Naive B cell (primary cell): ENCODE measurements at regions not wholly inside any gene's neighbourhood (a gene's known extent, or its start where the extent isn't known, plus 50 kb on each side); places are given as distances from the start of the nearest gene placed in this dataset.
"Not testable (repeated sequence)": the region's sequence is repeated elsewhere in the genome, so short reads cannot be mapped to it uniquely, and the experiment has no call there.

Experiments used
- ATAC-seq, 2 donors: fragments of 150-1000 bp; cut with Tn5 transposase; 2 replicates each; pipeline ENCODE4 v1.10.0; 2021; ENCODE audit warnings: low read depth in 2 of 2, mild to moderate bottlenecking in 2 of 2, moderate library complexity in 2 of 2
- DNase-seq: peaks from one replicate; pipeline ENCODE4 v3.0.0; 2022
- H3K27ac Mint-ChIP-seq, 6 donors: one replicate each; pipeline ENCODE4 v1.8.0; 2020 to 2022; ENCODE audit warnings: mild to moderate bottlenecking in 6 of 6, mixed read lengths in 6 of 6, moderate library complexity in 5 of 6, inconsistent platforms in 2 of 6
- H3K27me3 Mint-ChIP-seq, 3 donors: one replicate each; pipeline ENCODE4 v1.8.0; 2021 to 2022; ENCODE audit warnings: mixed read lengths in 3 of 3, mild to moderate bottlenecking in 1 of 3
- H3K36me3 Mint-ChIP-seq, 2 donors: one replicate each; pipeline ENCODE4 v1.8.0; 2020 to 2022; ENCODE audit warnings: mixed read lengths in 2 of 2, inconsistent platforms in 1 of 2, mild to moderate bottlenecking in 1 of 2
- H3K4me1 Mint-ChIP-seq, 3 donors: one replicate each; pipeline ENCODE4 v1.8.0; 2020 to 2022; ENCODE audit warnings: mixed read lengths in 3 of 3, inconsistent platforms in 1 of 3, mild to moderate bottlenecking in 1 of 3, moderate library complexity in 1 of 3
- H3K4me3 Mint-ChIP-seq, 8 donors: one replicate each; pipeline ENCODE4 v1.8.0; 2020 to 2022; ENCODE audit warnings: mild to moderate bottlenecking in 8 of 8, mixed read lengths in 8 of 8, moderate library complexity in 8 of 8, inconsistent platforms in 2 of 8
- H3K9me3 Mint-ChIP-seq, 7 donors: one replicate each; pipeline ENCODE4 v1.8.0; 2020 to 2022; ENCODE audit warnings: mixed read lengths in 7 of 7, mild to moderate bottlenecking in 5 of 7, inconsistent platforms in 2 of 7, moderate library complexity in 1 of 7

DNA sequence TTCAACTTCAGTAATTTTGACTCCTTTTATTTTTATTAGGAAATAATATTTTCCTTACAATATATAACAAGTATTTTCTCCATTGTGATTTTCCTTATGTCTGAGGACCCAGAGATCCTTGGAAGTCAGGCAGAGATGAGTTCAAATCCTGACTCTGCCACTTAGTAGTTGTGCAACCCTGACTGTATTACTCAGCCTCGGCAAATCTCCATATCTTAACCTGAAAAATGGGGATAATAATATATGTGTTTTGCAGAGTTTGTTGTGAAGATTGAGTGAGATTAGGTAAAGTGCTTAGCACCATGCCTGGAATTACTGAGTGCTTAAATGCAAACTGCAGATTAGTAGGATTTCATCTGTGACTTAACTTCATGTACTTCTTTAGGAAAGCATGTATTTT lies 120.5 kb upstream of the KLF14 start:
- Mint-ChIP-seq H3K27ac (no peak overlapping the region), H3K36me3 (peaks cover 51 to 55% of the 10 kb centered on the region in 2 donors), H3K4me3 (no peak overlapping the region), H3K9me3 (peaks cover 20 to 54% (median 39%) of the 10 kb centered on the region in 7 donors), H3K4me1 (no peaks in the 10 kb centered on the region), H3K27me3 (no peaks in the 10 kb centered on the region)
- DNase-seq: no peak
- ATAC-seq: no peak

DNA sequence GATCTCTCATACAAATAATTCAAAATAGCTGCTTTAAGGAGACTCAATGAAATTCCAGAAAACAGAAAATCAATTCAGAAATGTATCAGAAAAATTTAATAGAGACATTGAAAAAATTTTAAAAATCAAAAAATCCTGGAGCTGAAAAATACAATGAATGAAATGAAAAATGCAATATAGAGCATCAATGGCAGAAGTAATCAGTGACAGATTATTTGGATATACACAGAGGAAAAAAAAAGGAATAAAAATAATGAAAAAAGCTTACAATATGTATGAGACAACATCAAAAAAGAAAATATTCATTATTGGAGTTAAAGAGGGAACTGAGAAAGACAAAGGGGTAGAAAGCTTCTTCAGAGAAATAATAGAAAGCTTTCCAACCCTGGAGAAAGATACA lies 122.9 kb upstream of the KLF14 start:
- DNase-seq (no peak), ATAC-seq (no peak)
- peaks cover 68 to 75% of the 10 kb centered on the region in 2 donors for H3K36me3 Mint-ChIP-seq
- no peaks in the 10 kb centered on the region for H3K4me1 Mint-ChIP-seq
- H3K9me3 Mint-ChIP-seq: peaks cover 20 to 75% (median 56%) of the 10 kb centered on the region in 7 donors
- no peaks in the 10 kb centered on the region for H3K27me3 Mint-ChIP-seq
- H3K4me3 Mint-ChIP-seq: no peak overlapping the region
- H3K27ac Mint-ChIP-seq: peak overlapping the region in 1 of 6 donors; percentile 27

DNA sequence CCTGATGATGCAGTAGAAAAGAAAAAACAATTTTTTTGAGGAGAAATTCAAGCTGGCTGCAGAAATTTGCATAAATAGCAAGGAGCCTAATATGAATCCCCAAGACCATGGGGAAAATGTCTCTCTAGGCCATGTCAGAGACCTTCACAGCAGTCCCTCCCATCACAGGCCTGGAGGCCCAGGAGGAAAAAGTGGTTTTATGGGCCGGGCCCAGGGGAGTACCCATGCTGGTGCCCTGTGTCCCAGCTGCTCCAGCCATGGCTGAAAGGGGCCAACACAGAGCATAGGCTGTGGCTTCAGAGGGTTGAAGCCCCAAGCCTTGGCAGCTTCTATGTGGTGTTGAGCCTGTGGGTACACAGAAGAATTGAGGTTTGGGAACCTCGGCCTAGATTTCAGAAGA lies 126.8 kb upstream of the KLF14 start:
- not testable (repeated sequence) for ATAC-seq, H3K4me3 Mint-ChIP-seq, H3K27me3 Mint-ChIP-seq, DNase-seq, H3K4me1 Mint-ChIP-seq
- H3K27ac Mint-ChIP-seq: peak overlapping the region in 1 of 6 donors; percentile 40
- peaks cover 73 to 86% of the 10 kb centered on the region in 2 donors for H3K36me3 Mint-ChIP-seq
- H3K9me3 Mint-ChIP-seq: peaks cover 20 to 64% (median 60%) of the 10 kb centered on the region in 7 donors

DNA sequence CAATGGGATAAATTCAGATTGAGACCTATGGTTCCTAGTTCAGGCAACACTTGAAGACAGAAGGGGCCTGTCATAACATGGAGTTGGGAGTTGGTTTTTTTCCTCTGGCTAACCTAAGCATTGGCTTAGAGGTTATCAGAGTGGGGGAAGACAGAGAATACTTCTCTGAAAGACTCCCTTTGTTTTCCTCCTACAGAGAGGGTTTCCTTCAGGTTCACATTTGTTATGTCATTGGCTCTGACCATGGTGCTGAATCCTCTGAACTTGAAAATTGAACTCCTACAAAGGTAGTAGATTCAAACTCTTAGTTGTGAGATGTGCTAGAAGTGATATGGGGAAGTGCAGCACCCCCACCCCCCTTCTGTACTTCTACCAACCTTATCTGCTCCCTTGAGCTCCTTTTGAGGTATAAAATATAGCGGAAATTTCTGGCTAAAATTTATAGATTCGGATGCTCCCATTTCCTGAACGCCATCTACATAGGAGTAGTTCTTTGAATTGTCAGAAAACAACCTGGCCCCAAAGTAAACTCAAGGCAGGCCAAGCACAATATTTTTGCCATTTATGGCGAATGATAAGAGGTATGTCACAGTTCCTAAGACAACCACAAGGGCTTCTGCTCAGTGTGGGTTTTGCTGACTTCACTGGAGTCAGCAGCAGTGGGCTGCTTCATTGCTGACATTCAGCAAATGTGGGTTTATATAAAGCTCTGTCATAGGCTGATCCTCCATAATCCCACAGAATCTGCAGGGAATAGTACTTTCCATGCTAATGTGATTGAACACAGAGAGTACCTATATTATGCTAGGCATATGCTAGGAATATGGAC lies 131.6 kb upstream of the KLF14 start:
- Mint-ChIP-seq H3K27ac (no peak overlapping the region), H3K4me1 (peaks cover 6 to 9% (median 8%) of the 10 kb centered on the region in 3 donors), H3K27me3 (no peaks in the 10 kb centered on the region), H3K9me3 (peaks cover 0 to 17% (median 12%) of the 10 kb centered on the region in 7 donors), H3K4me3 (no peak overlapping the region), H3K36me3 (peaks cover 40 to 52% of the 10 kb centered on the region in 2 donors)
- DNase-seq (no peak), ATAC-seq (no peak)

DNA sequence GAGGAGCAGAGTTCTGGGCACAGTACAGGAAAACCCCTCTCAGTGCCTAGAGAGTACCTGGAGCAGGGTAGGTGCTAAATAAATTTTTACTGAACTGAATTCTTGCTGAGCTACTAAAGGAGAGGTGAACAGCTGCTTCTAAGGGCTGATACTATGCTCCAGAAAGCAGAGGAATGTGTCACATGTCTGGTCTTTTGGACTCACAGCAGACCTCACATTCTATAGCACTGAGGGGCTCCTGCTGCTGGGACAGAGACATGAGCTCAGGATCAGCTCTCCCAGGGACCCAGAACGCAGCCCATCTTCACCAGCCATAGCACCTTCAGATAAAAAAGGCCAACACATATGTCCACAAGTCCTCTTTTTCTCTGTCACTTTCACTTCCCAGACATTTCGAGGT lies 133.0 kb upstream of the KLF14 start:
- Mint-ChIP-seq H3K27me3 (no peaks in the 10 kb centered on the region), H3K27ac (peak overlapping the region in 4 of 6 donors; percentile 24 to 93 (median 56)), H3K36me3 (peaks cover 37 to 38% of the 10 kb centered on the region in 2 donors), H3K9me3 (peaks cover 0 to 7% (median under 1%) of the 10 kb centered on the region in 7 donors), H3K4me1 (peaks cover 6 to 9% (median 8%) of the 10 kb centered on the region in 3 donors), H3K4me3 (peak overlapping the region in 1 of 8 donors; percentile 29)
- ATAC-seq (no peak), DNase-seq (no peak)

DNA sequence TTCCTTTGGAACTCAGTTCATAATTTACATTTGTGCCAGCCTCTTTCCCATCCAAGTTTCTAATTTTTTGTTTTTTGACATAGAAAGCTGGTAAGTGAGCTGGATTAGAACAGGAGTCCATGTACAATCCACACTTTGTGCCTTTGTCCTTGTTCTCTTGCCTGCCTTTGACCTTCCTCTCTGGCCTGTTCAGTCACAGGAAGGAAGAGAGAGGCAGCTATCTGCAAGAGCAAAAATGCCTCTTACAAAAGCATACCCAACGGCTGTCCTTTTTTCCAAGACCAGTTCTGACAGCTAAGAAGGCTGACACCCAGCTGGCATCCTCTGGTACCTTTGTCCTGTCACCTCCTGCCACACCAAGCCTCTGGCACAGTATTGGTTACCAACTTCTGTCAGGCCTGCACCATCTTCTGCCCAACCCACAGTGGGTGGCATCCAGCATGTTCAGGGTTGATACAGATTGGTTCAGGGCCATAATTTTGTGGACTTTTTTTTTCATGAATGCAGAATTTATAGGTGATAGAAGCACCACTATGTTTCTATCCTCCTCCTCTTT lies 133.7 kb upstream of the KLF14 start:
- Mint-ChIP-seq H3K27ac (peak overlapping the region in 4 of 6 donors; percentile 53 to 82 (median 70)), H3K9me3 (peaks cover 0 to 4% (median 0%) of the 10 kb centered on the region in 7 donors), H3K27me3 (no peaks in the 10 kb centered on the region), H3K4me1 (peaks cover 10 to 14% (median 13%) of the 10 kb centered on the region in 3 donors), H3K4me3 (no peak overlapping the region), H3K36me3 (peaks cover 37% of the 10 kb centered on the region in 2 donors)
- no peak for DNase-seq
- ATAC-seq: no peak

DNA sequence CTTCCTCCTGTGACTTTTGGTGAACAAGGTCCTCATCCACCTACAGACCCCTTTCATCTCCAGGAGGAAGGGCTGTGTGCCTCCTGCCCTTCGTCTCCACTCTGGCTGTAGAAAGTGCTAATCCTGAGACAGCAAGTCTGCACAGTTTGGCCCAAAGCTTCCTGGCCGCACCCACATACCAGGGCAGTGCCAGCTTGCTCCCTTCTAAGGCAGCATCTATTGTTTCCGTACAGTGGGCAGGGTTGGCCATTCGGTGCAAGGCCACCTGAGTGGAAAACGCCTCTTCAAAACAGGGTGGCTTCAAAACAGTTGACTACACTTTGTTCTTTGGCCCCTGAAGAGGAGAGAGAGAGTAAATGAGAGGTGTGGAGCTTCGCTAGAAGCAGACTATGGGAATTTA lies 134.1 kb upstream of the KLF14 start:
- peaks cover 38% of the 10 kb centered on the region in 2 donors for H3K36me3 Mint-ChIP-seq
- DNase-seq (no peak), ATAC-seq (no peak)
- H3K27me3 Mint-ChIP-seq: no peaks in the 10 kb centered on the region
- peak overlapping the region in 1 of 8 donors; percentile 19 for H3K4me3 Mint-ChIP-seq
- H3K4me1 Mint-ChIP-seq: peaks cover 10 to 16% (median 13%) of the 10 kb centered on the region in 3 donors
- no peaks in the 10 kb centered on the region for H3K9me3 Mint-ChIP-seq
- peak overlapping the region in 1 of 6 donors; percentile 53 for H3K27ac Mint-ChIP-seq

DNA sequence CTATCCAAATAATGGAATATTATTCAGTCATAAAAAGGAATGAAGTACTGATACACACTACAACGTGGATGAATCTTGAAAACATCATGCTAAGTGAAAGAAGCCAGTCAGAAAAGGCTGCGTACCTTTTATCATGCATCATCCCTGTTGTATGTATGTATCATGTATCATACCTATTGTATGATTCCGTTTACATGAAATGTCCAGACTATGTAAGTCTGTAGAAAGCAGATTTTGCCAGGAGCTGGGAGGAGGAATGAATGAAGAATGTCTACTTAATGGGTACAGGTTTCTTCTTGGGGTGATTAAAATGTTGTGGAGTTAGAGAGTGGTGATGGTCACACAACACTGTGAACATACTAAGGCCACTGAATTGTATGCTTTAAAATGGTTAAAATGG lies 135.9 kb upstream of the KLF14 start:
- H3K9me3 Mint-ChIP-seq: no peaks in the 10 kb centered on the region
- no peak overlapping the region for H3K27ac Mint-ChIP-seq
- no peaks in the 10 kb centered on the region for H3K27me3 Mint-ChIP-seq
- DNase-seq (no peak), ATAC-seq (no peak)
- no peak overlapping the region for H3K4me3 Mint-ChIP-seq
- H3K4me1 Mint-ChIP-seq: peaks cover 16 to 23% (median 19%) of the 10 kb centered on the region in 3 donors
- peaks cover 29 to 31% of the 10 kb centered on the region in 2 donors for H3K36me3 Mint-ChIP-seq

DNA sequence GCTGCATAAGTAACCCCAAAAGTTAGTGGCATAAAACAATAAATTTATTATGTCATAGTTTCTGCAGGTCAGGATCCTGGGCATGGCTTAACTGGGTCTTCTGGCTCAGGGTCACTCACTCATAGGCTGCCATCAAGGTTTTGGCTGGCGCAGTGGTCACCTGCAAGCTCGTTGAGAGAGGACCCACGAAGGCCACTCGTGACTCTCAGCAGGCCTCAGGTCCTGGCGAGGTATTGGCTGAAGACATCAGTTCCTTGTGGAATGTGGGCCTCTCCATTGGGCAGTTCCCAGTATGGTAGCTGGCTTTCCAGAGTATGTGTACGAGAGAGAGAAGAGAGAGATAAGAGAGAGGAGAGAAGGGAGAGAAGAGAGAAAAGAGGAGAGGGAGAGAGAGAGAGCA lies 138.3 kb upstream of the KLF14 start:
- H3K4me3 Mint-ChIP-seq: no peak overlapping the region
- H3K4me1 Mint-ChIP-seq: peaks cover 6 to 14% (median 13%) of the 10 kb centered on the region in 3 donors
- H3K27ac Mint-ChIP-seq: peak overlapping the region in 5 of 6 donors; percentile 3 to 89 (median 27)

DNA sequence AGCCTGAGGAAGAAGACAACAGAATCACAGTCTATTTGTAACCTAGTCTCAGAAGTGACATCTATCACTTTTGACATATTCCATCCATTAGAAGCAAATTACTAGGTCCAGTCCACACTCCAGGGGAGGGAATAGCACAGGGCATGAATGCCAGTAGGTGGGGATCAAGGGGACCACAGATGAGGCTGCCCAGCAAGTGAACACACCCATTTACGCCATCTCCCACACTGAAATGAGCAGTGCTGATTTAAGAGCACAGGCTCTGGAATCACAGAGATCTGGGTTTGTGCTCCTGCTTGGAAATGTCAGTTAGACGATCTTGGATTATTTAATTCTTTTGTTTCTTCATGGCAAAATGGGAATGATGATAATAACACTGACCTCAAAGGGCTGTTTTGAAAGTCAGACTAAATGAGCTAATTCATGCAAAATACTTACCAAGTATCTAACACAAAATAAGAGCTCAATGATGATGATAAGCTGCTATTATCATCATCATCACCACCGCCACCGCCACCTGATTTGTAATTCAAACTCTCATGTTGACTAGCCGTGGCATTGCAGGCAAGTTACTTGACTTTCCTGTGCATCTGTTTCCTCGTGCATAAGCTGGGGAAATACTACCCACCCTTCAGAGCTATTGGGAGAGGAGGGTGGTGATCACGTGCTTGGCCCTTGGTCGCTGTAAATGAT lies 138.9 kb upstream of the KLF14 start:
- ATAC-seq (no peak), DNase-seq (no peak)
- Mint-ChIP-seq H3K27me3 (no peaks in the 10 kb centered on the region), H3K4me1 (peaks cover 6 to 14% (median 13%) of the 10 kb centered on the region in 3 donors), H3K9me3 (no peaks in the 10 kb centered on the region), H3K4me3 (no peak overlapping the region), H3K36me3 (peaks cover 22 to 23% of the 10 kb centered on the region in 2 donors), H3K27ac (peak overlapping the region in 5 of 6 donors; percentile 3 to 44 (median 34))

More for the DNA sequence above, 138.3 kb upstream of the KLF14 start:
- no peak for DNase-seq
- no peak for ATAC-seq
- Mint-ChIP-seq H3K36me3 (peaks cover 22 to 23% of the 10 kb centered on the region in 2 donors), H3K27me3 (no peaks in the 10 kb centered on the region), H3K9me3 (no peaks in the 10 kb centered on the region)

DNA sequence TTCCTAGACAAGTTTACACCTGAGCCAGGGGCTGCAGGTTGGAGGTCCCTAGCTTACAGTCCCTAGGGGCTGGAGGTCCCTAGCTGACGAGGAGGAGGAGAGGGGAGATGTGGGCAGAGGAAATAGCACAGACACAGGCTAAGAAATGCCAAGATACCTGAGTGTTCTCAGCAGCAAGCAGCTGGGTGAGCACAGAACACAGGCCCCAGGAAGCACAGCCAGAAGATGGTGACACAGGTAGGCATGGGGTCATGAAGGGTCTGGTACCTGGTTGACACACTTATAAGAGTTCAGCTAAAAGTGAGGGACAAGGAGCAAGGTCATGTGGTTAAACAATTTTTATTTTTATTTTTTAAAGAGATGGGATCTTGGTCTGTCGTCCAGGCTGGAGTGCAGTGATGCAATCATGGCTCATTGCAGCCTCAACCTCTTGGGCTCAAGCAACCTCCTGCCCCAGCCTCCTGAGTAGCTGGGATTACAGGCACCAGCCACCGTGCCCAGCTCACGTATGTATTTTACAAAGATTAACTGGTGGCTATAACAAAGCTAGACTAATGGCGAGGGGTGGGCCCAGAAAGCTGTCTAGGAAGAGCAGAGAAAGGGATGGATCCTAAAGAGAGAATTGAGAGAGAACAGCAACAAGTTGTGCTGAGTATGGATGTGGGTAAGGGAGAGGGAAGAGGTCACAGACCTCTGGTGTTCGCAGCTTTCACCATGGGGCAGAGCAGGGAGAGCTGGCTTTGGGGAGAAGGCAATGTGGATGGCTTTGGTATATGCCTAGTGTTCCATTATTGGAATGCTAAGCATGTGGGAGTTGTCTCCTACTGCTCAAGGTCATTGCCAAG lies 140.3 kb upstream of the KLF14 start:
- no peaks in the 10 kb centered on the region for H3K27me3 Mint-ChIP-seq
- H3K27ac Mint-ChIP-seq: peak overlapping the region in 5 of 6 donors; percentile 11 to 77 (median 44)
- peaks cover 6 to 20% (median 14%) of the 10 kb centered on the region in 3 donors for H3K4me1 Mint-ChIP-seq
- DNase-seq (no peak), ATAC-seq (no peak)
- no peaks in the 10 kb centered on the region for H3K9me3 Mint-ChIP-seq
- no peak overlapping the region for H3K4me3 Mint-ChIP-seq
- H3K36me3 Mint-ChIP-seq: peaks cover 27 to 28% of the 10 kb centered on the region in 2 donors

DNA sequence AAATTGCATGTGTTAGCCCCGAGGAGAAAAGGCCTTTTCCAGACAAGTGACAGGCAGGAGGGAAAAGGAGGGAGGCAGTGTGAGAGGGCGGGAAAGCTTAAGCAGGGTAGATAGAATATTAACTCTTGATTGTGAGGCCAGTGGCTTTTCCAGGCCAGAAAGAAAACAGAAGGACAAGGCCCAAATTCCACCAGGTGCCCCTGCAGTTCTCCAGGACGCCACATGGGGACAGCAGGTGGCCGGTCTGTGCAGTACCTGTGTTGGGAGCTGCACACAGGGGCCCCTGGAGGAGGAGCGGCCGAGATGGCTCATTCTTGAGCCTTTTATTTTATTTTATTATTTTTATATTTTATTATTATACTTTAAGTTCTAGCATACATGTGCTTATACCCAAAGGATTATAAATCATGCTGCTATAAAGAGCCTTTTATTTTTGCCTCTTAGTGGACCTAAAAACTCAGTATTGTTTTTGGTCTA lies 141.3 kb upstream of the KLF14 start:
- H3K9me3 Mint-ChIP-seq: no peaks in the 10 kb centered on the region
- H3K36me3 Mint-ChIP-seq: peaks cover 22 to 26% of the 10 kb centered on the region in 2 donors
- peak overlapping the region in 3 of 6 donors; percentile 18 to 58 (median 44) for H3K27ac Mint-ChIP-seq
- H3K4me1 Mint-ChIP-seq: peaks cover 6 to 20% (median 14%) of the 10 kb centered on the region in 3 donors
- H3K4me3 Mint-ChIP-seq: no peak overlapping the region
- DNase-seq: peak; percentile 23
- H3K27me3 Mint-ChIP-seq: no peaks in the 10 kb centered on the region
- ATAC-seq: peak; percentile 64 to 76
